HG03354 (cell line): ENCODE measurements at regions not wholly inside any gene's neighbourhood (a gene's known extent, or its start where the extent isn't known, plus 50 kb on each side); places are given as distances from the start of the nearest gene placed in this dataset.

Experiments used
- ATAC-seq: cut with Tn5 transposase; IDR thresholded peaks from one replicate; pipeline ENCODE4 v1.9.1; 2021; ENCODE audit warnings: mild to moderate bottlenecking; ENCODE audit not compliant: unreplicated experiment, poor library complexity, severe bottlenecking

GRCh38 chr3:101172516-101172915 is 147.9 kb downstream of the IMPG2 start:
- no peak for ATAC-seq

- ATAC-seq = no peak
These were observed 148.6 kb downstream of the IMPG2 start for GRCh38 chr3:101171681-101172191.

GRCh38 chr3:101170806-101171558 is 149.4 kb downstream of the IMPG2 start:
- no peak for ATAC-seq

- no peak for ATAC-seq
These were observed 150.2 kb downstream of the IMPG2 start for GRCh38 chr3:101170062-101170771.

- ATAC-seq = no peak
These were observed 150.9 kb downstream of the IMPG2 start for GRCh38 chr3:101169516-101169915.

GRCh38 chr3:101167376-101167775 is 153.0 kb downstream of the IMPG2 start:
- ATAC-seq = no peak

GRCh38 chr3:101166150-101166549 is 154.2 kb downstream of the IMPG2 start:
- no peak for ATAC-seq

GRCh38 chr3:101163554-101163953 is 156.8 kb downstream of the IMPG2 start:
- ATAC-seq = no peak

GRCh38 chr3:101159478-101159877 is 160.9 kb downstream of the IMPG2 start:
- no peak for ATAC-seq

GRCh38 chr3:101158374-101158773 is 162.0 kb downstream of the IMPG2 start:
- ATAC-seq = no peak

- ATAC-seq = no peak
These were observed 163.5 kb downstream of the IMPG2 start for GRCh38 chr3:101156787-101157345.

GRCh38 chr3:101155825-101156224 is 162.6 kb upstream of the ABI3BP start:
- no peak for ATAC-seq

- no peak for ATAC-seq
These were observed 161.2 kb upstream of the ABI3BP start for GRCh38 chr3:101154401-101154800.

GRCh38 chr3:101151286-101151913 is 158.2 kb upstream of the ABI3BP start:
- ATAC-seq = no peak

GRCh38 chr3:101150504-101150903 is 157.3 kb upstream of the ABI3BP start:
- ATAC-seq = no peak

- no peak for ATAC-seq
These were observed 156.5 kb upstream of the ABI3BP start for GRCh38 chr3:101149707-101150106.

- ATAC-seq = no peak
These were observed 156.0 kb upstream of the ABI3BP start for GRCh38 chr3:101149251-101149650.

GRCh38 chr3:101148001-101148400 is 154.8 kb upstream of the ABI3BP start:
- ATAC-seq = no peak

- no peak for ATAC-seq
These were observed 153.7 kb upstream of the ABI3BP start for GRCh38 chr3:101146946-101147345.

- no peak for ATAC-seq
These were observed 150.9 kb upstream of the ABI3BP start for GRCh38 chr3:101144105-101144504.
